ENCODE measurements at regions not wholly inside any gene's neighbourhood (a gene's known extent, or its start where the extent isn't known, plus 50 kb on each side); places are given as distances from the start of the nearest gene placed in this dataset.

DNA sequence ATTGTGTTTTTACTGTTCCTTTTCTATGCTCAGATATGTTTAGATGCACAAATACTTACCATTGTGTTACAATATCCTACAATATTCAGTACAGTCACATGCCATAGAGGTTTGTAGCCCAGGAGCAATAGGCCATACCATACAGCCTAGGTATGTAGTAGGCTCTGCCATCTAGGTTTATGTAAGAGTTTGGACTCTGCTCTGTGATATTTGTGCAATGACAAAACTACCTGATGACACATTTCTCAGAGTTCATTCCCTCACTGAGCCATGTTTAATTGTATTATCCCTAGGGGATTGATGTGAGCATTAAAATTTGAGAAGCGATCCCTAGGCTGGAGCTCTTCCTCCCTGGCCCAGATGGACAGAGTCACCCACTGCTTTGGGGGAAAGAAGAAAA is 270.0 kb upstream of the PROK2 start:
- no peak overlapping the region for H3K4me3 ChIP-seq (ENCODE audit: low read depth, low read length)
- no peaks in the 10 kb centered on the region for H3K36me3 ChIP-seq
- H3K9me3 ChIP-seq: no peaks in the 10 kb centered on the region; the same call in 1 of the 2 replicates
- no peaks in the 10 kb centered on the region for H3K27me3 ChIP-seq
- DNase-seq: no peak
- H3K4me1 ChIP-seq: 0 out of 2 replicates have a peak, but pooled peaks cover 2% of the 10 kb centered on the region
- TF ChIP-seq, protein P1, sequence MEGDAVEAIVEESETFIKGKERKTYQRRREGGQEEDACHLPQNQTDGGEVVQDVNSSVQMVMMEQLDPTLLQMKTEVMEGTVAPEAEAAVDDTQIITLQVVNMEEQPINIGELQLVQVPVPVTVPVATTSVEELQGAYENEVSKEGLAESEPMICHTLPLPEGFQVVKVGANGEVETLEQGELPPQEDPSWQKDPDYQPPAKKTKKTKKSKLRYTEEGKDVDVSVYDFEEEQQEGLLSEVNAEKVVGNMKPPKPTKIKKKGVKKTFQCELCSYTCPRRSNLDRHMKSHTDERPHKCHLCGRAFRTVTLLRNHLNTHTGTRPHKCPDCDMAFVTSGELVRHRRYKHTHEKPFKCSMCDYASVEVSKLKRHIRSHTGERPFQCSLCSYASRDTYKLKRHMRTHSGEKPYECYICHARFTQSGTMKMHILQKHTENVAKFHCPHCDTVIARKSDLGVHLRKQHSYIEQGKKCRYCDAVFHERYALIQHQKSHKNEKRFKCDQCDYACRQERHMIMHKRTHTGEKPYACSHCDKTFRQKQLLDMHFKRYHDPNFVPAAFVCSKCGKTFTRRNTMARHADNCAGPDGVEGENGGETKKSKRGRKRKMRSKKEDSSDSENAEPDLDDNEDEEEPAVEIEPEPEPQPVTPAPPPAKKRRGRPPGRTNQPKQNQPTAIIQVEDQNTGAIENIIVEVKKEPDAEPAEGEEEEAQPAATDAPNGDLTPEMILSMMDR (IDR thresholded peaks at IDR 0.05; ENCODE audit: low read depth, low read length): no peak

DNA sequence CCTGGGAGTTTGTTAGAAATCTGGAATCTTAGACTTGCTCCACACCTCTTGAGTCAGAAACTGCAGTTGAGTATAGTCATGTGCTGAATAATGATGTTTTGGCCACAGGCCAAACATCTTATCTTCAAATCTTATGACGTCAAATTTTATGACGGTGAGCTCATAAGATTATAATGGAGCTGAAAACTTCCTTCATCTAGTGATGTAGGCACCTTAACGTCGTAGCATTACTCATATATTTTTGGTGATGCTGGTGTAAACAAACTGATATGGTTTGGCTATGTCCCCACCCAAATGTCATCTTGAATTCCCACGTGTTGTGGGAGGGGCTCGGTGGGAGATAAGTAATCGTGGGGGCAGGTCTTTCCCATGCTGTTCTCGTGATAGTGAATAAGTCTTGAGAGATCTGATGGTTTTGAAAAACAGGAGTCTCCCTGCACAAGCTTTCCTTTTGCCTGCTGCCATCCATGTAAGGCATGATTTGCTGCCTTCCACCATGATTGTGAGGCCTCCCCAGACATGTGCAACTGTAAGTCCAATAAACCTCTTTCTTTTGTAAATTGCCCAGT is 268.0 kb upstream of the PROK2 start:
- Histone ChIP-seq H3K4me1 (no peaks in the 10 kb centered on the region), H3K4me3 (ENCODE audit: low read depth, low read length) (no peak overlapping the region), H3K36me3 (no peaks in the 10 kb centered on the region), H3K9me3 (no peaks in the 10 kb centered on the region; the same call in 1 of the 2 replicates), H3K27me3 (no peaks in the 10 kb centered on the region)
- TF ChIP-seq, protein P1 (IDR thresholded peaks at IDR 0.05; ENCODE audit: low read depth, low read length): no peak
- no peak for DNase-seq

DNA sequence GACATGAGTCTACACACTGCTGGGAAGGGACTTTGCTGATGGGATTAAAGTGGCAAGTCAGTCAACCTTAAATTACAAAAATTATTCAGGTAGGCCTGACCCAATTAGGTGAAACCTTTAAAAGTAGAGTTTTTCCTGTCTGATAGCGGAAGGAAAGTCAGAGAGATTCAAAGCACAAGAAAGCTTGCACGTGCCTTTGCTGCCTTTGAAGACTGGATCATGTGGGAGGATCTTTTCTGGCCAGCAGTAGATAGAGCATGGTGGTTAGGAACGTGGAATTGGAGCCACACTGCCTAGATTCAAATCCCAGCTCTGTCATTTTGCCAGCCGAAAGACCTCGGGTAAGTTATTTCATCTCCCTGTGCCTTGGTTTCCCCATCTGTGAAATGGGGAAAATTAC is 265.8 kb upstream of the PROK2 start:
- no peaks in the 10 kb centered on the region for H3K36me3 ChIP-seq
- no peaks in the 10 kb centered on the region for H3K4me1 ChIP-seq
- no peaks in the 10 kb centered on the region; the same call in 1 of the 2 replicates for H3K9me3 ChIP-seq
- H3K27me3 ChIP-seq: no peaks in the 10 kb centered on the region
- H3K4me3 ChIP-seq (ENCODE audit: low read depth, low read length): no peak overlapping the region
- TF ChIP-seq, protein P1 (IDR thresholded peaks at IDR 0.05; ENCODE audit: low read depth, low read length): no peak
- DNase-seq: no peak

DNA sequence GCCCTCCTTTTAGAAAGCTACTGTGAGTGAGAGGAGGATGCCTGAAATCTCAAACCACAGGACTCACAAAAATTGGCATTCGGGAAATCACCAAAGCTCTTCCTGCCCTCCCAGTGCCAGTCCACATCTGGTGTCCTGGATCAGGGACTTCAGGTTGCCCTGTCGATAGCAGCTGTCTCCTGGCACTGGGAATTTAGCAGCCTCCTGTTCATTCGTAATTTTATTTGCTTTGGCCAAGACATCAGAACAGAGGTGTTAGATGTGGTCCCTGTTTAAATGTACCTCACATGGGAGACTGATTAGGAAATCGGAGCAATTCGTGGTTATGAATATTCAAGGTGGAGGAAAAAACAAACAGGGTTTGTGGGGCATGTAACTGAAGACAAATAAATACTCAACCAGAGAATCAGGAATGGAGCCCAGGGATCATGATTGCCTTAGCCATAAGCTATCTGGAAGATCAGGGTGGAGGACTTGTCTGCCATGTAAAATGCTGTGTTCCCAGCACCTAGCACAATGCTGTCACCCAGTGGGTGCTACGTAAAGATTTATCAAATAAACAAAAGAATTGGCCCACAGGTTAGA is 265.2 kb upstream of the PROK2 start:
- TF ChIP-seq, protein P1 (IDR thresholded peaks at IDR 0.05; ENCODE audit: low read depth, low read length): no peak

DNA sequence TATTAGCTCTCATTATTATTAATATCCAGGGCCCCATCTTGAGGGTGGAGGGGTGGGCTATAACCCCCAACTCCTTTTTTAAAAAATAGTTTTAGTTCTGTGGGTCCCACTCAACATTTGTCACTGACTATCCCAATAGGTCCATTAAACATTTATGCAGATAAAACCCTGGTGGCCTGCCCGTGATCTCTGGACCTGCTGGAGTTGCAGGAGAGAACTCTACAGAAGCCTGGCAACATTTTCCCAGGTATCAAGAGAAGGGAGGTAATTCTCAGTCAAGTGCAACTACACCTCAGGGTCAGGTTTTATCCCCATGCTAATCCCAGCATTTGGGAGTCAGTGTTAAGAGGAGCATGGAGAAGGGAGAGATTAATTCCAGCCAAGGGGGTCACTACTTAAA is 264.4 kb upstream of the PROK2 start:
- Histone ChIP-seq H3K9me3 (no peaks in the 10 kb centered on the region; the same call in 1 of the 2 replicates), H3K36me3 (no peaks in the 10 kb centered on the region), H3K27me3 (no peaks in the 10 kb centered on the region), H3K4me1 (no peaks in the 10 kb centered on the region), H3K4me3 (ENCODE audit: low read depth, low read length) (no peak overlapping the region)
- TF ChIP-seq, protein P1 (IDR thresholded peaks at IDR 0.05; ENCODE audit: low read depth, low read length): no peak
- DNase-seq: no peak

More for the DNA sequence above, 265.2 kb upstream of the PROK2 start:
- no peaks in the 10 kb centered on the region; the same call in 1 of the 2 replicates for H3K9me3 ChIP-seq
- no peaks in the 10 kb centered on the region for H3K36me3 ChIP-seq
- no peaks in the 10 kb centered on the region for H3K4me1 ChIP-seq
- H3K27me3 ChIP-seq: no peaks in the 10 kb centered on the region
- H3K4me3 ChIP-seq (ENCODE audit: low read depth, low read length): no peak overlapping the region
- DNase-seq: no peak

DNA sequence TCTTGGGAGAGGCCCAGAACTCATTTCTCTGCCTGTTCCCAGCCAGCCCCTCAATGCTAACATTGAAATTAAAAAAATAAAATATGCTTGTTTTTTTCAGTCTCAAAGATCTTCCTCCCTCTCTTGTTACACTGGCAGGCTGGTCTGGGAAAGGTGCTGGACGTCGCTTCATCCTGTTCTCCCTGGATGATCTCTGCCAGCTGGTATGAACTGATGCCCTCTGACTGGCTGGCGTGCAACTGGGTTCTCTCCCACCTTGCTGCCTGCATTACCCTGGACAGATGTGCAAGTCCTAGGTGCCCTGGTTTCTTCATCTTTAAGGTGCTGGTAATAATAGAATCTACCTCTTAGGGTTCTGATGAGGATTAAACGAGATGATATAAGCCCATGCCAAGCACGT is 263.9 kb upstream of the PROK2 start:
- no peak for DNase-seq
- TF ChIP-seq, protein P1 (IDR thresholded peaks at IDR 0.05; ENCODE audit: low read depth, low read length): no peak
- H3K36me3 ChIP-seq: no peaks in the 10 kb centered on the region
- no peaks in the 10 kb centered on the region; the same call in 1 of the 2 replicates for H3K9me3 ChIP-seq
- H3K4me3 ChIP-seq (ENCODE audit: low read depth, low read length): no peak overlapping the region
- no peaks in the 10 kb centered on the region for H3K27me3 ChIP-seq
- no peaks in the 10 kb centered on the region for H3K4me1 ChIP-seq

Measured in BE2C (cell line).